ENCODE measurements at regions not wholly inside any gene's neighbourhood (a gene's known extent, or its start where the extent isn't known, plus 50 kb on each side); places are given as distances from the start of the nearest gene placed in this dataset.

GRCh38 chr6:91434576-91434975 lies 847.7 kb upstream of the MAP3K7 start:
- in situ Hi-C loops (cut with HindIII; ENCODE audit: low pct_ligation_motif_present, low sequenced_read_pairs): no loop called here
- Histone ChIP-seq H3K4me3 (ENCODE audit: low read depth, low read length) (no peak overlapping the region), H3K27ac (no peak overlapping the region), H3K36me3 (replicated peaks) (no peaks in the 10 kb centered on the region), H3K27me3 (replicated peaks) (no peaks in the 10 kb centered on the region)
- TF ChIP-seq CTCF (IDR thresholded peaks at IDR 0.05; ENCODE audit: low read depth, low read length, missing control alignments): no peak
- DNase-seq: no peak

- no peaks in the 10 kb centered on the region for H3K27me3 ChIP-seq (replicated peaks)
- in situ Hi-C loops (cut with HindIII; ENCODE audit: low pct_ligation_motif_present, low sequenced_read_pairs): no loop called here
- no peak overlapping the region for H3K4me3 ChIP-seq (ENCODE audit: low read depth, low read length)
- DNase-seq: no peak
- H3K27ac ChIP-seq: no peak overlapping the region
- no peak for TF ChIP-seq CTCF (IDR thresholded peaks at IDR 0.05; ENCODE audit: low read depth, low read length, missing control alignments)
- H3K36me3 ChIP-seq (replicated peaks): no peaks in the 10 kb centered on the region
Observed at GRCh38 chr6:91433660-91434534, 847.0 kb upstream of the MAP3K7 start.

GRCh38 chr6:91428953-91429560 lies 842.2 kb upstream of the MAP3K7 start:
- Histone ChIP-seq H3K4me3 (ENCODE audit: low read depth, low read length) (no peak overlapping the region), H3K27me3 (replicated peaks) (no peaks in the 10 kb centered on the region), H3K36me3 (replicated peaks) (no peaks in the 10 kb centered on the region), H3K27ac (no peak overlapping the region)
- in situ Hi-C loops (cut with HindIII; ENCODE audit: low pct_ligation_motif_present, low sequenced_read_pairs): no loop called here
- TF ChIP-seq CTCF (IDR thresholded peaks at IDR 0.05; ENCODE audit: low read depth, low read length, missing control alignments): no peak
- DNase-seq: no peak

GRCh38 chr6:91428296-91428695 lies 841.4 kb upstream of the MAP3K7 start:
- TF ChIP-seq CTCF (IDR thresholded peaks at IDR 0.05; ENCODE audit: low read depth, low read length, missing control alignments): no peak
- in situ Hi-C loops (cut with HindIII; ENCODE audit: low pct_ligation_motif_present, low sequenced_read_pairs): no loop called here
- DNase-seq: no peak
- no peak overlapping the region for H3K4me3 ChIP-seq (ENCODE audit: low read depth, low read length)
- H3K27ac ChIP-seq: no peak overlapping the region
- H3K27me3 ChIP-seq (replicated peaks): no peaks in the 10 kb centered on the region
- H3K36me3 ChIP-seq (replicated peaks): no peaks in the 10 kb centered on the region

- Histone ChIP-seq H3K4me3 (ENCODE audit: low read depth, low read length) (no peak overlapping the region), H3K36me3 (replicated peaks) (no peaks in the 10 kb centered on the region), H3K27me3 (replicated peaks) (no peaks in the 10 kb centered on the region), H3K27ac (no peak overlapping the region)
- no peak for TF ChIP-seq CTCF (IDR thresholded peaks at IDR 0.05; ENCODE audit: low read depth, low read length, missing control alignments)
- in situ Hi-C loops (cut with HindIII; ENCODE audit: low pct_ligation_motif_present, low sequenced_read_pairs): no loop called here
- DNase-seq: peak; percentile 45
Observed at GRCh38 chr6:91420243-91420642, 833.4 kb upstream of the MAP3K7 start.

Measured in brain microvascular endothelial cell (primary cell).